ENCODE measurements at regions not wholly inside any gene's neighbourhood (a gene's known extent, or its start where the extent isn't known, plus 50 kb on each side); places are given as distances from the start of the nearest gene placed in this dataset.
A peak's percentile ranks its signal among the peaks of the same experiment; 100 is the strongest.

GRCh38 chr5:74252044-74252443 is 388.5 kb downstream of the ENC1 start:
- DNase-seq, result no peak
- H3K4me1 ChIP-seq, result peaks cover 13% of the 10 kb centered on the region
- intact Hi-C loops (cut with DNase I; ENCODE audit: low total_unique reads), result no loop called here
- H3K4me3 ChIP-seq, result no peak overlapping the region
- no peak for TF ChIP-seq CTCF (IDR thresholded peaks at IDR 0.05)
- no peak overlapping the region for H3K27ac ChIP-seq
- no peaks in the 10 kb centered on the region for H3K9me3 ChIP-seq
- 56 to 64% methylated on average over 2 of the region's 2 CpGs for WGBS, 2 donors
- no peaks in the 10 kb centered on the region for H3K27me3 ChIP-seq
- H3K36me3 ChIP-seq (ENCODE audit: low read depth, missing control alignments), result no peaks in the 10 kb centered on the region

GRCh38 chr5:74251141-74252035 is 389.1 kb downstream of the ENC1 start:
- peaks cover 11% of the 10 kb centered on the region for H3K4me1 ChIP-seq
- no peak overlapping the region for H3K27ac ChIP-seq
- TF ChIP-seq CTCF (IDR thresholded peaks at IDR 0.05), result no peak
- TF ChIP-seq POLR2A (IDR thresholded peaks at IDR 0.05), result no peak
- 72 to 76% methylated on average over 9 of the region's 9 CpGs for WGBS, 2 donors
- no peaks in the 10 kb centered on the region for H3K36me3 ChIP-seq (ENCODE audit: low read depth, missing control alignments)
- H3K4me3 ChIP-seq, result no peak overlapping the region
- no peaks in the 10 kb centered on the region for H3K27me3 ChIP-seq
- intact Hi-C loops (cut with DNase I; ENCODE audit: low total_unique reads), result no loop called here
- no peaks in the 10 kb centered on the region for H3K9me3 ChIP-seq
- peak; percentile 47 for DNase-seq

- no peak overlapping the region for H3K27ac ChIP-seq
- TF ChIP-seq CTCF (IDR thresholded peaks at IDR 0.05) (no peak), POLR2A (IDR thresholded peaks at IDR 0.05) (no peak)
- no peaks in the 10 kb centered on the region for H3K9me3 ChIP-seq
- no peaks in the 10 kb centered on the region for H3K27me3 ChIP-seq
- no peak for DNase-seq
- H3K36me3 ChIP-seq (ENCODE audit: low read depth, missing control alignments), result no peaks in the 10 kb centered on the region
- WGBS, 2 donors, result 64 to 69% methylated on average over 6 of the region's 6 CpGs
- intact Hi-C loops (cut with DNase I; ENCODE audit: low total_unique reads), result no loop called here
- no peak overlapping the region for H3K4me3 ChIP-seq
- peaks cover 11% of the 10 kb centered on the region for H3K4me1 ChIP-seq
Measured at GRCh38 chr5:74250304-74251102, 390.0 kb downstream of the ENC1 start.

- Histone ChIP-seq H3K27me3 (no peaks in the 10 kb centered on the region), H3K9me3 (no peaks in the 10 kb centered on the region), H3K4me1 (peaks cover 11% of the 10 kb centered on the region), H3K36me3 (ENCODE audit: low read depth, missing control alignments) (no peaks in the 10 kb centered on the region), H3K27ac (no peak overlapping the region), H3K4me3 (no peak overlapping the region)
- intact Hi-C loops (cut with DNase I; ENCODE audit: low total_unique reads), result no loop called here
- no peak for DNase-seq
- TF ChIP-seq CTCF (IDR thresholded peaks at IDR 0.05), result no peak
- TF ChIP-seq POLR2A (IDR thresholded peaks at IDR 0.05), result no peak
Measured at GRCh38 chr5:74248576-74248975, 392.0 kb downstream of the ENC1 start.

Measured in testis (tissue), 2 donors.